GM19467 (cell line): ENCODE measurements at regions not wholly inside any gene's neighbourhood (a gene's known extent, or its start where the extent isn't known, plus 50 kb on each side); places are given as distances from the start of the nearest gene placed in this dataset.

Experiments
- ATAC-seq: cut with Tn5 transposase; IDR thresholded peaks from one replicate; pipeline ENCODE4 v1.9.1; 2021; ENCODE audit warnings: mild to moderate bottlenecking, moderate library complexity; ENCODE audit not compliant: unreplicated experiment

- no peak for ATAC-seq
Observed at GRCh38 chr7:85529831-85530230, 343.0 kb upstream of the SEMA3D start.

GRCh38 chr7:85529201-85529600 lies 342.3 kb upstream of the SEMA3D start:
- no peak for ATAC-seq

GRCh38 chr7:85528581-85528980 lies 341.7 kb upstream of the SEMA3D start:
- ATAC-seq: no peak

- ATAC-seq: no peak
Observed at GRCh38 chr7:85525676-85526075, 338.8 kb upstream of the SEMA3D start.

GRCh38 chr7:85522070-85522469 lies 335.2 kb upstream of the SEMA3D start:
- no peak for ATAC-seq

- ATAC-seq: no peak
Observed at GRCh38 chr7:85521108-85521694, 334.3 kb upstream of the SEMA3D start.

- ATAC-seq: no peak
Observed at GRCh38 chr7:85520175-85520574, 333.3 kb upstream of the SEMA3D start.

- ATAC-seq: no peak
Observed at GRCh38 chr7:85516675-85517074, 329.8 kb upstream of the SEMA3D start.

- no peak for ATAC-seq
Observed at GRCh38 chr7:85512790-85513189, 325.9 kb upstream of the SEMA3D start.

- ATAC-seq: no peak
Observed at GRCh38 chr7:85510287-85510686, 323.4 kb upstream of the SEMA3D start.

GRCh38 chr7:85509476-85509875 lies 322.6 kb upstream of the SEMA3D start:
- ATAC-seq: no peak

- no peak for ATAC-seq
Observed at GRCh38 chr7:85508642-85509410, 322.0 kb upstream of the SEMA3D start.

GRCh38 chr7:85498031-85498430 lies 311.2 kb upstream of the SEMA3D start:
- ATAC-seq: no peak

GRCh38 chr7:85489498-85489897 lies 302.6 kb upstream of the SEMA3D start:
- ATAC-seq: no peak

GRCh38 chr7:85488406-85488805 lies 301.6 kb upstream of the SEMA3D start:
- no peak for ATAC-seq

GRCh38 chr7:85483177-85483576 lies 296.3 kb upstream of the SEMA3D start:
- ATAC-seq: no peak

- no peak for ATAC-seq
Observed at GRCh38 chr7:85480666-85481065, 293.8 kb upstream of the SEMA3D start.

GRCh38 chr7:85479918-85480643 lies 293.2 kb upstream of the SEMA3D start:
- no peak for ATAC-seq

- no peak for ATAC-seq
Observed at GRCh38 chr7:85478530-85478929, 291.7 kb upstream of the SEMA3D start.

- no peak for ATAC-seq
Observed at GRCh38 chr7:85475476-85475875, 288.6 kb upstream of the SEMA3D start.

GRCh38 chr7:85475071-85475470 lies 288.2 kb upstream of the SEMA3D start:
- ATAC-seq: no peak

GRCh38 chr7:85474234-85474633 lies 287.4 kb upstream of the SEMA3D start:
- no peak for ATAC-seq
